ENCODE measurements at regions not wholly inside any gene's neighbourhood (a gene's known extent, or its start where the extent isn't known, plus 50 kb on each side); places are given as distances from the start of the nearest gene placed in this dataset.

DNA sequence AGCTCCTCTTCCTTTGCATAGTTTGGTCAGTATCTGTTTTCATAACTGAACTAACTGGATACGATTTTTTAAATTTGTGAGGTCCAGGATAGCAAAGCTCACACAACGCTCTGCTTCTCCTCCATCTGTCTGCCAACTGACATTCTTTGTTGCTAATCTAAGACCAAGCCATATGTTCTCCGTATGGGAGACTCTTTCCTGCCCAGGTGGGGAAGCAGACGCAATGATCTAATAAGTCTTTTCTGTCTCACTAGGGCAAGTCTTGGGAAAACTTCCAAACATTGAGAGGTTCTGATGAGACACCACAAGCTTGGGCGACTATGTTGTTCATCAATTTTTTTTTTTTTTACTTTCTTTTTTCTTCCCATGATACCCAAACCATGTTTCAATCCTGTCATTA is 558.5 kb downstream of the EFNA5 start:
- H3K27me3 ChIP-seq (ENCODE audit: control insufficient read depth in 3 of 3, insufficient read depth in 3 of 3, low read length in 2 of 3), result no peaks in the 10 kb centered on the region
- peaks cover 0 to 2% (median 0%) of the 10 kb centered on the region in 5 donors for H3K4me1 ChIP-seq (ENCODE audit: control insufficient read depth in 5 of 5, insufficient read depth in 5 of 5, low read length in 5 of 5)
- ATAC-seq (ENCODE audit: insufficient read depth, low FRiP score) (no peak), DNase-seq (no peak)
- no peak overlapping the region for H3K27ac ChIP-seq (ENCODE audit: low read depth in 1 of 2, low read length in 1 of 2)
- H3K4me3 ChIP-seq, result no peak overlapping the region
- no peak overlapping the region for H3K9ac ChIP-seq (ENCODE audit: insufficient read depth in 1 of 2, low read length in 2 of 2)
- no peaks in the 10 kb centered on the region for H3K36me3 ChIP-seq (ENCODE audit: control insufficient read depth in 4 of 4, insufficient read depth in 4 of 4, low read length in 4 of 4)
- WGBS, 2 donors, result 71 to 78% methylated on average over 5 of the region's 5 CpGs
- TF ChIP-seq CTCF (IDR thresholded peaks at IDR 0.05; ENCODE audit: control extremely low read depth, extremely low read depth), result no peak
- no peaks in the 10 kb centered on the region for H3K9me3 ChIP-seq (ENCODE audit: control insufficient read depth in 4 of 4, insufficient read depth in 3 of 4, low read length in 3 of 4)

DNA sequence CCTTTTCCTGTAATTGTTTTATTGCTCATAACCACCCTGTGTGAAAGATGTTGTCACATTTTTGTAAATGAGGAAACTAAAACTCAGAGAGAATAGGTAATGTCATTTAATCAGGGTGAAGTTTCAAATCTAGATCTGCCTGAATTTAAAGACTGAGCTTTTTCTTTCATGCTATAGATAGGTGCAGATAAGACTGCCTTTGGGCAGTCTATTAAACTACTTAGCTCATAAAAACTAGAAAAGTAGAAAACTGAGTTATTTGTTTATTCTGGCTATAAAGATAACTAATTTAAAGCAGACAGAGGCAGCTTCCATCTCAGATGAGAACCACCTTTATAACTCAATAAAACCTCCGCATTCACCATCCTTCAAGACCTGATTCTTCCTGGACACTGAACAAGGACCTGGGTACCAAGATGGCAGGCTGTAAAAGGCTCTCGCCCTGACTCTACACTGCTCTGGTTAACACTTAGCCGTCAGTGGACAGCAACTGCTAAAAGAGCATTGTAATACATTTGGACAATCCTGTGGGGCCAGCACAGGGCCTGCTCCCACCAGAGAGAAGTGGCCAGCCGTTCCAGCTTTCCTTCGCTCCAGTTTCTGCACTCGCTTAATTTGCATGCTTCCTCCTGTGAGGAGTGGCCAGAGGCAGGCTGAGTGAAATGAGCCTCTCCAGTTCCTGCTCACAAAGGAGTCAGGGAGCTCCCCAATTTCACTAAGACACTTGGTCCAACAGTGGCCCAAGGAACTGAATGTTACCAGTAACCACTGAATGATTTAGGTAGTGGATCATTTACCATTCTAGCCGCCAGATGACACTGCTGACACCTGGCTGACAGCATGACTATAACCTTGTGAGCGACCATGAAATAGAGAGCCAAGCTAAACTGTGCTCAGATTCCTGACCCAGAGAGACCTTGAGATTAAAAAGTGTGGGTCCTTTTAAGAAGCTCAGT is 566.4 kb downstream of the EFNA5 start:
- 87 to 88% methylated on average over 8 of the region's 8 CpGs for WGBS, 2 donors
- Histone ChIP-seq H3K9me3 (ENCODE audit: control insufficient read depth in 4 of 4, insufficient read depth in 3 of 4, low read length in 3 of 4) (peaks cover 0 to 4% (median 1%) of the 10 kb centered on the region in 4 donors), H3K27ac (ENCODE audit: low read depth in 1 of 2, low read length in 1 of 2) (no peak overlapping the region), H3K4me1 (ENCODE audit: control insufficient read depth in 5 of 5, insufficient read depth in 5 of 5, low read length in 5 of 5) (no peaks in the 10 kb centered on the region), H3K9ac (ENCODE audit: insufficient read depth in 1 of 2, low read length in 2 of 2) (no peak overlapping the region), H3K27me3 (ENCODE audit: control insufficient read depth in 3 of 3, insufficient read depth in 3 of 3, low read length in 2 of 3) (no peaks in the 10 kb centered on the region), H3K4me3 (no peak overlapping the region), H3K36me3 (ENCODE audit: control insufficient read depth in 4 of 4, insufficient read depth in 4 of 4, low read length in 4 of 4) (no peaks in the 10 kb centered on the region)
- DNase-seq (no peak), ATAC-seq (ENCODE audit: insufficient read depth, low FRiP score) (no peak)
- TF ChIP-seq CTCF (IDR thresholded peaks at IDR 0.05; ENCODE audit: control extremely low read depth, extremely low read depth), result no peak

DNA sequence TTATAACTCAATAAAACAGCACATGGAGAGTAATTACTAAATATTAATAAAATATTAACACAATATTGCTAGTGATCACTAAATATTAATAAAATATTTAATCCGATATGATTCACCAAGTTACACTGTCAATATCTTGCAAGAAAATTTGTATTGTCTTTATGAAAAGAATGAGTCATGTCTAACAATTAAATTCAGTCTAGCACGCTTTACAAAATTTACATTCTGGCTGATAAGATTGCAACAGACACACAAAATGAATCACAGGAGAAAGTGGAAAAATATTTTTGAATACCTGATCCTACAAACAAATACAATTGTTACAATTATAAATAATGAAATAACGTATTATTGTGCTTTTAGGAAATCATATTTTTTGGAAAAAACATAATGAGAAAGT is 567.2 kb downstream of the EFNA5 start:
- H3K4me1 ChIP-seq (ENCODE audit: control insufficient read depth in 5 of 5, insufficient read depth in 5 of 5, low read length in 5 of 5), result no peaks in the 10 kb centered on the region
- TF ChIP-seq CTCF (IDR thresholded peaks at IDR 0.05; ENCODE audit: control extremely low read depth, extremely low read depth), result no peak
- peaks cover 0 to 4% (median 1%) of the 10 kb centered on the region in 4 donors for H3K9me3 ChIP-seq (ENCODE audit: control insufficient read depth in 4 of 4, insufficient read depth in 3 of 4, low read length in 3 of 4)
- no peaks in the 10 kb centered on the region for H3K27me3 ChIP-seq (ENCODE audit: control insufficient read depth in 3 of 3, insufficient read depth in 3 of 3, low read length in 2 of 3)
- H3K4me3 ChIP-seq, result no peak overlapping the region
- H3K9ac ChIP-seq (ENCODE audit: insufficient read depth in 1 of 2, low read length in 2 of 2), result no peak overlapping the region
- WGBS, 2 donors, result 86 to 93% methylated on average over 3 of the region's 3 CpGs
- ATAC-seq (ENCODE audit: insufficient read depth, low FRiP score) (no peak), DNase-seq (no peak)
- H3K36me3 ChIP-seq (ENCODE audit: control insufficient read depth in 4 of 4, insufficient read depth in 4 of 4, low read length in 4 of 4), result no peaks in the 10 kb centered on the region
- H3K27ac ChIP-seq (ENCODE audit: low read depth in 1 of 2, low read length in 1 of 2), result no peak overlapping the region
